CD14-positive monocyte (primary cell): ENCODE measurements at regions not wholly inside any gene's neighbourhood (a gene's known extent, or its start where the extent isn't known, plus 50 kb on each side); places are given as distances from the start of the nearest gene placed in this dataset. TPM values are rescaled to one million over a fixed set of nuclear protein-coding genes. Genes with fewer than 3 reads are reported as not detected.

Experiments used
- DNase-seq, 3 donors: peaks; one replicate each; pipeline ENCODE4 v3.0.0-alpha.2; 2011 to 2022
- H2AFZ ChIP-seq: 2 replicates; pipeline ENCODE4 v1.6.0; 2012; ENCODE audit warnings: mild to moderate bottlenecking, low read depth, low read length, inconsistent platforms; ENCODE audit not compliant: insufficient read depth, poor library complexity, severe bottlenecking
- H3K27ac ChIP-seq, 2 donors: 1 replicate in 1 of 2; 2 replicates in 1 of 2; pipeline ENCODE4 v1.5.1; 2012 to 2013; ENCODE audit warnings: low read length in 2 of 2, control low read depth in 1 of 2, inconsistent platforms in 1 of 2, low read depth in 1 of 2, mild to moderate bottlenecking in 1 of 2
- H3K27me3 ChIP-seq, 2 donors: one replicate each; pipeline versions ENCODE4 v1.6.0 to v1.6.1; 2011 to 2013; ENCODE audit warnings: low read length in 2 of 2; ENCODE audit not compliant: control insufficient read depth in 2 of 2, insufficient read depth in 2 of 2
- H3K36me3 ChIP-seq, 2 donors: replicated peaks in 1 of 2; 1 replicate in 1 of 2; 2 replicates in 1 of 2; pipeline versions ENCODE4 v1.5.1 to v1.6.1; 2012 to 2013; ENCODE audit warnings: low read length in 2 of 2, control low read depth in 1 of 2, inconsistent platforms in 1 of 2, mild to moderate bottlenecking in 1 of 2; ENCODE audit not compliant: insufficient read depth in 2 of 2, control insufficient read depth in 1 of 2
- H3K4me1 ChIP-seq, 2 donors: 1 replicate in 1 of 2; 2 replicates in 1 of 2; pipeline versions ENCODE4 v1.5.1 to v1.6.1; 2012 to 2013; ENCODE audit warnings: low read length in 2 of 2, control low read depth in 1 of 2, inconsistent platforms in 1 of 2, mild to moderate bottlenecking in 1 of 2, moderate library complexity in 1 of 2; ENCODE audit not compliant: insufficient read depth in 2 of 2, control insufficient read depth in 1 of 2
- H3K4me2 ChIP-seq: replicated peaks from 2 replicates; pipeline ENCODE3; 2012; ENCODE audit warnings: low read length, moderate library complexity, mild to moderate bottlenecking; ENCODE audit not compliant: poor library complexity, severe bottlenecking; ENCODE audit errors: extremely low read depth
- H3K4me3 ChIP-seq, 3 experiments: fragments of 200-600 bp in 1 of 3; sonication (generic) in 1 of 3; replicated peaks in 1 of 3; 1 replicate in 2 of 3; 2 replicates in 1 of 3; pipeline ENCODE4 v1.5.1; 2011 to 2013; ENCODE audit warnings: low read length in 3 of 3, mild to moderate bottlenecking in 3 of 3, control low read depth in 2 of 3, low read depth in 2 of 3, inconsistent platforms in 1 of 3, moderate library complexity in 1 of 3
- H3K79me2 ChIP-seq: 2 replicates; pipeline ENCODE4 v1.6.0; 2012; ENCODE audit warnings: mild to moderate bottlenecking, control low read depth, inconsistent platforms, low read length, moderate library complexity; ENCODE audit not compliant: insufficient read depth
- H3K9ac ChIP-seq: 2 replicates; pipeline ENCODE4 v1.6.0; 2017; ENCODE audit warnings: low read length, mild to moderate bottlenecking; ENCODE audit not compliant: insufficient read depth, poor library complexity, severe bottlenecking
- H3K9me3 ChIP-seq, 2 donors: replicated peaks in 1 of 2; 1 replicate in 1 of 2; 2 replicates in 1 of 2; pipeline versions ENCODE4 v1.5.1 to v1.6.1; 2012 to 2013; ENCODE audit warnings: low read length in 2 of 2, control low read depth in 1 of 2; ENCODE audit not compliant: control insufficient read depth in 1 of 2, insufficient read depth in 1 of 2
- H4K20me1 ChIP-seq: 2 replicates; pipeline ENCODE4 v1.6.0; 2012; ENCODE audit warnings: mild to moderate bottlenecking, low read length, control low read depth, moderate library complexity; ENCODE audit not compliant: insufficient read depth
- H3K27ac Mint-ChIP-seq, 7 donors: one replicate each; pipeline ENCODE4 v1.8.0; 2020; ENCODE audit warnings: mild to moderate bottlenecking in 7 of 7, mixed read lengths in 7 of 7, moderate library complexity in 6 of 7, inconsistent platforms in 2 of 7
- H3K27me3 Mint-ChIP-seq, 3 donors: one replicate each; pipeline ENCODE4 v1.8.0; 2021 to 2022; ENCODE audit warnings: low read depth in 3 of 3, mild to moderate bottlenecking in 3 of 3, mixed read lengths in 3 of 3, moderate library complexity in 3 of 3, inconsistent platforms in 1 of 3
- H3K36me3 Mint-ChIP-seq, 2 donors: one replicate each; pipeline ENCODE4 v1.8.0; 2020; ENCODE audit warnings: mixed read lengths in 2 of 2, inconsistent platforms in 1 of 2, mild to moderate bottlenecking in 1 of 2
- H3K4me1 Mint-ChIP-seq: one replicate; pipeline ENCODE4 v1.8.0; 2020; ENCODE audit warnings: mild to moderate bottlenecking, mixed read lengths
- H3K4me3 Mint-ChIP-seq, 2 donors: one replicate each; pipeline ENCODE4 v1.8.0; 2020; ENCODE audit warnings: mild to moderate bottlenecking in 2 of 2, mixed read lengths in 2 of 2, moderate library complexity in 1 of 2
- H3K9me3 Mint-ChIP-seq, 7 donors: one replicate each; pipeline ENCODE4 v1.8.0; 2020 to 2022; ENCODE audit warnings: mixed read lengths in 7 of 7, mild to moderate bottlenecking in 6 of 7, moderate library complexity in 6 of 7, inconsistent platforms in 2 of 7
- CTCF ChIP-seq: fragments of 200-600 bp; IDR thresholded peaks from one replicate; pipeline ENCODE4 v1.8.0; 2022; ENCODE audit warnings: antibody characterized with exemption, mild to moderate bottlenecking
- WGBS: methylation state at CpG from one replicate; pipeline ENCODE4 v1.1.5; 2013; ENCODE audit warnings: missing lambda C conversion rate; ENCODE audit not compliant: insufficient coverage; 5-methylcytosine and 5-hydroxymethylcytosine counted together
- intact Hi-C, 2 donors: fragments of 100-400 bp; cut with micrococcal nuclease; formaldehyde crosslinking; loops; one replicate each; pipeline versions ENCODE4 v1.15.0 to v1.15.1; 2023
- small RNA-seq: library from RNA; depleted of rRNA; stranded (forward); fragments of <200 nt; gene quantifications from one replicate; pipeline ENCODE3, GENCODE V24; 2012; ENCODE audit warnings: low read depth; ENCODE audit not compliant: insufficient read length

- no peak for DNase-seq
- Histone ChIP-seq H3K27me3 (no peaks in the 10 kb centered on the region), H4K20me1 (no peaks in the 10 kb centered on the region), H3K4me1 (no peaks in the 10 kb centered on the region), H3K9ac (no peak overlapping the region), H3K4me2 (no peak overlapping the region), H3K27ac (no peak overlapping the region), H2AFZ (no peak overlapping the region), H3K4me3 (no peak overlapping the region), H3K9me3 (no peaks in the 10 kb centered on the region), H3K79me2 (no peaks in the 10 kb centered on the region), H3K36me3 (no peaks in the 10 kb centered on the region)
- no peak for TF ChIP-seq CTCF
- Mint-ChIP-seq H3K4me3 (no peak overlapping the region), H3K27me3 (peaks cover 0 to 1% (median 0%) of the 10 kb centered on the region in 3 donors), H3K4me1 (no peaks in the 10 kb centered on the region), H3K27ac (no peak overlapping the region), H3K36me3 (no peaks in the 10 kb centered on the region), H3K9me3 (peaks cover 0 to 2% (median 0%) of the 10 kb centered on the region in 7 donors)
- WGBS = no CpG with 5 or more reads among the region's 1 CpG
- intact Hi-C loops = no loop called here
Measured at GRCh38 chr6:48169635-48170034, 58.6 kb upstream of the PTCHD4 start.

Small RNA genes in the stretch of these regions (small RNA-seq; reads per million reads assigned to genes)
- gene FO393413.1 (not detected), gene RNU7-65P (not detected)
